ENCODE measurements at regions not wholly inside any gene's neighbourhood (a gene's known extent, or its start where the extent isn't known, plus 50 kb on each side); places are given as distances from the start of the nearest gene placed in this dataset.

- TF ChIP-seq KLF16 (CRISPR knock-in tag; IDR thresholded peaks at IDR 0.05) (0 out of 4 replicates have a peak, but pooled peaks of 1 of the 2 experiments have one; percentile 22), HOXA9 (CRISPR knock-in tag; IDR thresholded peaks at IDR 0.05; ENCODE audit: borderline replicate concordance) (no peak), NR2C2 (CRISPR knock-in tag; IDR thresholded peaks at IDR 0.05; ENCODE audit: borderline replicate concordance) (no peak), SETDB1 (CRISPR knock-in tag; IDR thresholded peaks at IDR 0.05; ENCODE audit: borderline replicate concordance) (no peak), SSRP1 (CRISPR knock-in tag; IDR thresholded peaks at IDR 0.05) (no peak), YY1 (IDR thresholded peaks at IDR 0.05; ENCODE audit: insufficient read depth, insufficient replicate concordance, low read depth, low read length) (no peak), ZBTB37 (CRISPR knock-in tag; IDR thresholded peaks at IDR 0.05) (no peak), MZF1 (CRISPR knock-in tag; IDR thresholded peaks at IDR 0.05; ENCODE audit: borderline replicate concordance) (no peak), ZBTB4 (CRISPR knock-in tag; IDR thresholded peaks at IDR 0.05; ENCODE audit: borderline replicate concordance) (no peak), SOX6 (IDR thresholded peaks at IDR 0.05) (no peak), SOX6 (CRISPR knock-in tag; IDR thresholded peaks at IDR 0.05) (peak; percentile 84), ATF1 (CRISPR knock-in tag; IDR thresholded peaks at IDR 0.05) (no peak), ZFP62 (CRISPR knock-in tag; IDR thresholded peaks at IDR 0.05) (no peak), GPN1 (CRISPR knock-in tag; IDR thresholded peaks at IDR 0.05; ENCODE audit: borderline replicate concordance) (no peak), ZNF660 (CRISPR knock-in tag; IDR thresholded peaks at IDR 0.05; ENCODE audit: borderline replicate concordance, low read depth) (no peak), GPBP1L1 (CRISPR knock-in tag; IDR thresholded peaks at IDR 0.05) (no peak), SALL1 (CRISPR knock-in tag; IDR thresholded peaks at IDR 0.05) (peak; percentile 53), ZBTB46 (CRISPR knock-in tag; IDR thresholded peaks at IDR 0.05; ENCODE audit: borderline replicate concordance) (no peak), NBN (conservative IDR thresholded peaks at IDR 0.05) (no peak), ATRX (CRISPR knock-in tag; IDR thresholded peaks at IDR 0.05; ENCODE audit: borderline replicate concordance) (no peak), NPAS2 (CRISPR knock-in tag; IDR thresholded peaks at IDR 0.05; ENCODE audit: borderline replicate concordance) (no peak), NKX3-1 (CRISPR knock-in tag; IDR thresholded peaks at IDR 0.05) (no peak), RBFOX2 (IDR thresholded peaks at IDR 0.05; ENCODE audit: low read depth, low read length) (no peak), ZNF792 (CRISPR knock-in tag; IDR thresholded peaks at IDR 0.05) (no peak)
Observed at GRCh38 chr16:27625050-27625697, 75.2 kb downstream of the KATNIP start (continued).

Measured in HepG2 (cell line).